ENCODE measurements at regions not wholly inside any gene's neighbourhood (a gene's known extent, or its start where the extent isn't known, plus 50 kb on each side); places are given as distances from the start of the nearest gene placed in this dataset.

DNA sequence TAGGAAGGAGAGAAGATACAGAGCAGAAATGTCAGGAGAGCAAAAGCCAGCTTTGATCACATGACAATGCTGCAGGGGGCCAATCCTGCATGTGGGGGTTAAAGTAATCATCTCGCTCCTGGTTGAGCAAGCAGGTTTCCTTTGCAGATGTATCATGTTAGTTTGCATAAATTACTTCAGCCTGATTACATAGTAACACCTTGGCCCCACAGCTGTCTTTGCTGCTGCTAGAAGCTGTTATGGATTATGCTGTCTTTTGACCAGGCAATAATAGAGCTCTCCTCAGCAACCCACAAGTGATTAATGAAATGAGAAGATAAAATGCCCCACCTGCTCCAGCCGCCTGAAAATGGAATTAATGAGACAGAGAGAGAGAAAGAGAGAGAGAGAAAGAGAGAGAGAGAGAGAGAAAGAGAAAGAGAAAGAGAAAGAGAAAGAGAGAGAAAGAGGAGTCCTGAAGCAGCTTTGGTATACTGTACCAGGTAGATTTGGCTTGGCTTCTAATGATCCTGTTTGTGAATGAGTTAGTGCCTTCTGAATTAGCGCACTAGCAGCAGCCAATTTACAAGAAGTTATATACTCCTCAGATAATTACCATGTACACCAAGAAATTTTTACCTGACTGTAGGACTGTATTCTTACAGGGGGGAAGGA, 174.3 kb upstream of the RORB start:
- DNase-seq: no peak

GRCh38 chr9:74330487-74331214, 166.5 kb upstream of the RORB start:
- DNase-seq: no peak

DNA sequence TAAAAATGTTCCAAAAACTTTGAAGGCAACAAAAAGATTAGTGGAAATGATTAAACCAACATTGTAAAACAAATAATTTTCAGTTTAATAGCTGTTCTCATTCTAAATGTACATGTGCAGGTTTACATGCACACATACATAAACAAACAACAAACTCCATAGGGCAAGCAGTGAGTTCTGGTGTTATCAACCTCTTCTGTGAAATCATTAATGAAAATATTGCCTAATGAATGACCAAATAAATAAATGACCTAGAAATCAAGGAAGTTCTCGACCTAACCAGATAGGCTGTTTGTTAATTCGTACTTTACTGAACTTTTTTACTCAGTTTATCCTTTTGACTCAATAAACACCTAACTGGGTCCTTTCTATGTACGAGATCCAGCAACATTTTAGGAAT, 165.5 kb upstream of the RORB start:
- DNase-seq: no peak

- peak in 2 of 58 donors; percentile 4 to 12 for DNase-seq
These were observed 163.6 kb upstream of the RORB start for GRCh38 chr9:74333384-74334032.

- no peak for DNase-seq
These were observed 162.9 kb upstream of the RORB start for GRCh38 chr9:74334271-74334670.

DNA sequence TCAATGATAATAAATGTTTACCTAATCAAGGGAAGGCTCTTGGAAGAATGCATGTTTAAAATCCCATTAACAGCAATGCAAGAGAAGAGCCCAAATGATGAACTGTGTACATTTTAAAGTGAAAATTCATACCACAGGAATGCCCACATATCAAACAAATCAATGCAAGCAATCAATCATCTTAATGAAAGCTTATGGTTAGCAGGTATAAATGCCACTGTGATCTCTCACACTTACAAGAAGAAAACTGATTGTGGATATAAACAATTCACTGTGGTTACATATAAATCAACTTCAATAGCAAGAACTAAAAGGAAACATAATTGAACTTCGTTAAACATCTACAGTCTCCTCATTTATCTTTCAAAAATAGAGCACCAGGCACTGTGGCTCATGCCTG, 161.0 kb upstream of the RORB start:
- DNase-seq: no peak

DNA sequence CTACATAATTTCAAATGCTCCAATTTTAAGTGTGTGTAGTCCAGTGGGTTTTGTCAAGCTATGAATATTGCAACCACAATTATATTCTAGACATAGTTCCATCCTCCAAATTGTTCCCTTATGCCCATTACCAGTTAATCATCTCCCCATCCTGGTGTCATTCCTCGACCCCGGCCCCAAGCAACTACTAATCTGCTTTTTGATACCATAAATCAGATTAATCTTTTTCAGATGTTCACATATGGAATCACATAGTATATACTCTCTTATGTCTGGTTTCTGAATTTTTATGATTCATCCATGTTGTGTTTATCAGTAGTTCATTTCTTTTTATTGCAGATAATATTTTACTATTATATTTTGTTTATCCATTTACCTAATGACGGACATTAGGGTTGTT, 148.4 kb upstream of the RORB start:
- no peak for DNase-seq

GRCh38 chr9:74355107-74355506, 142.0 kb upstream of the RORB start:
- DNase-seq: no peak

- no peak for DNase-seq
These were observed 139.6 kb upstream of the RORB start for GRCh38 chr9:74357577-74357976.

GRCh38 chr9:74358959-74359358, 138.2 kb upstream of the RORB start:
- DNase-seq: no peak

GRCh38 chr9:74361508-74361907, 135.6 kb upstream of the RORB start:
- DNase-seq: no peak

DNA sequence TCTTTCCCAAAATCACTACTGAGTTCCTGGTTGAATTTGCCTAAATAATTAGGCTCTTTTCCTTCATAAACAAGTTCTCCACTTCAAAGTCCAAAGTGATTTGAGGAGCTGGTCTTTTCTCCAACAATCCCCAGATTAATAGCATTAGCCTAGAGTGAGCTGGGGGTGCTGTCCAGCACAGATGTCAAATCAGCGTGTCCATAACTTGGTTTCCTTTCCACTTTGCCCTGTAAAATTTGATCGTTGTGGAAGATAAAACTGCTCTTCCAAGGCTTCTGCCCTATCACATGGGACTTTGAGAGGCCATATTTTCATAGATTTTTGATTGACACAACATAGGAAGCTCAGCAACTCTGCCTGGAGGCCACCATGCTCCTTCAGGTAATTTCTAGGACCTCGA, 134.7 kb upstream of the RORB start:
- no peak for DNase-seq

DNA sequence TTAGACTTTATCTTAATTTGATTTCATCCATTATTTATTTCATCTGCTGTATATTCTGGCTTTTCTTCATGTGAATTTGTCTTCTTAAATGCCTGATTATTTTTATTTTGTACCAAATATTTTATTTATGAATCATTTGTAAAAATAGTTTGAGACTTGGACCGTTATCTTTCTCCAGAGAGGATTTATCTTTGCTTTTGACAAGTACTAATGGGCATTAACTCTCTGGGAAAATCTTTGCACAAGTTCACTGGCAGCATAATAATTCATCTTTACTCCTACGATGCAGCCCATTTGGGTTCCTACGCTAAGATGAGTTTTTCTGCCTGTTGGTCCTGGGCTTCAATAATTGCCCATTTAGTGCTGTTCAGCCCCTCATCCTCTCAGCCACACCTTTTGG, 131.0 kb upstream of the RORB start:
- DNase-seq: no peak

DNA sequence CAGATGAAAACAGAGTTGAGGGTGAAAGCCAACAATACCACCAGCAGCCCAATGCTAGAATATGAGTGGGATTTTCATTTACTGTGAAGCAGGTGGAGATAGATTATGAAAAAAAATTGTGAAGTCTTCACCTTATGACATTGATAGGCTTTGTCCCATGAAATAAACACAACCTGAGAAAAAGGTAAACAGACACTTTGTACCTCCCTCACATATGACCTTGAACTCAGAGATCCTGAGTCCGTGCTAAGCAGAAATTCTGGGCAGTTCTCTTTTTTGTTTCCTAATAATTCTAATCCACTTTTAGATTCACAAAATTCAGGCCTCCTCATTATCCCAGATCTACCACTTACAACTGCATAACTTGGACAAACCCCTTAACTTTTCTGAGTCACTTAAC, 127.3 kb upstream of the RORB start:
- no peak for DNase-seq

GRCh38 chr9:74373348-74373747, 123.8 kb upstream of the RORB start:
- no peak for DNase-seq

- DNase-seq: peak in 6 of 58 donors; percentile 0 to 3 (median 1)
These were observed 117.4 kb upstream of the RORB start for GRCh38 chr9:74379718-74380117.

GRCh38 chr9:74391816-74392215, 105.3 kb upstream of the RORB start:
- DNase-seq: no peak

GRCh38 chr9:74403581-74403980, 93.6 kb upstream of the RORB start:
- DNase-seq: no peak

GRCh38 chr9:74404620-74405019, 92.5 kb upstream of the RORB start:
- DNase-seq: no peak

DNA sequence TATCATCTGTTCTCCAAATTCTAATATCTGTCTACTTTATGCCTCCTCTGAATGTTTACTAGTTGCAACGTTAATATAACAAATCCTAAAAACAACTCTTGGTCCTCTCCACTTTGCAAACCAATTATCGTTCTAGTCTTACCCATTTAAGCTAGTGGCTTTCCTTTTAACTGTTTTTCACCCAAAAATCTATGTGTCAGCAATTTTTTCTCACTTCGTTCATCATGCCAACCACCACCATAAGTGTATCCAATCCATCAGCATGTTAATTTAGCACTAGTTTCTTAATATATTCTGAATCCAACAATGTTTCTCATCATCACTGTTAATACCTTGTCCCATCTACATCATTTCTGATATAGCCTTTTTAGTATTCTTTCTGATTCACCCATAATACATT, 90.0 kb upstream of the RORB start:
- DNase-seq: no peak

- DNase-seq: no peak
These were observed 84.7 kb upstream of the RORB start for GRCh38 chr9:74412236-74412979.

DNA sequence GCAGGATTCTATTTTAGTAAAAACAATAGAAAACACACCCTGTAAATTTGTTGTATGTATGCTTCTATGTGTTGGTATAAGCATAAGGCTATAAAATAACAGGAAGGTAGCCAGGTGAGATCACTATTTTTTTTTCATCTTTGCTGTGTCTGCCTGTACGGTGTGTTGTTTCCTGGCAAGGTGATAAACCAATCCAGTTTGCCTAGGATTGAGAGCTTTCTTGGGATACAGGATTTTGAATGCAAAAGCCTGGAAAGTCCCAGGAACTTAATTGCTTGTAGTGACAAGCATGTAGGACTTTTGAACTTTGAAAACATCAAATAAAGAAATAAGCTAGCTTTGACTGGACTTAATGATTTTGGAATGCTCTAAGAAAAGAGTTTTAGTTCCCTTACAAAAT, 83.3 kb upstream of the RORB start:
- DNase-seq: no peak
